BLaER1 treated with 17β-estradiol and CSF1 and Interleukin-3, amounts not matched to agents 10 nM and 100 nM (cell line): ENCODE measurements at regions not wholly inside any gene's neighbourhood (a gene's known extent, or its start where the extent isn't known, plus 50 kb on each side); places are given as distances from the start of the nearest gene placed in this dataset.

Source experiments
- H3K27ac ChIP-seq, 11 experiments: shearing (Covaris generic); formaldehyde crosslinking; 2 replicates each; pipeline ENCODE4 v1.8.1; 2022
- H3K27me3 ChIP-seq, 11 experiments: shearing (Covaris generic); formaldehyde crosslinking; 2 replicates each; pipeline ENCODE4 v1.8.1; 2022
- H3K36me3 ChIP-seq, 11 experiments: shearing (Covaris generic); formaldehyde crosslinking; 2 replicates each; pipeline ENCODE4 v1.8.1; 2022
- H3K4me1 ChIP-seq, 10 experiments: shearing (Covaris generic); formaldehyde crosslinking; 2 replicates each; pipeline ENCODE4 v1.8.1; 2022
- H3K4me2 ChIP-seq, 11 experiments: shearing (Covaris generic); formaldehyde crosslinking; 2 replicates each; pipeline ENCODE4 v1.8.1; 2022
- H3K4me3 ChIP-seq, 10 experiments: shearing (Covaris generic); formaldehyde crosslinking; 2 replicates each; pipeline ENCODE4 v1.8.1; 2022
- H3K9ac ChIP-seq, 11 experiments: shearing (Covaris generic); formaldehyde crosslinking; 2 replicates each; pipeline ENCODE4 v1.8.1; 2022
- H3K9me3 ChIP-seq, 11 experiments: shearing (Covaris generic); formaldehyde crosslinking; replicated peaks in 1 of 11; 2 replicates each; pipeline ENCODE4 v1.8.1; 2022
- H4K20me1 ChIP-seq, 11 experiments: shearing (Covaris generic); formaldehyde crosslinking; 2 replicates each; pipeline ENCODE4 v1.8.1; 2022
- Cebpa-rat ChIP-seq, 11 experiments: shearing (Covaris generic); IDR thresholded peaks; 2 replicates each; pipeline ENCODE4 v1.8.1; 2022

GRCh38 chr3:144529566-144529965 lies 557.9 kb downstream of the DIPK2A start:
- Histone ChIP-seq H3K4me2 (no peak overlapping the region), H3K9ac (no peak overlapping the region), H3K4me3 (no peak overlapping the region), H3K9me3 (no peaks in the 10 kb centered on the region), H4K20me1 (no peaks in the 10 kb centered on the region), H3K27me3 (no peaks in the 10 kb centered on the region), H3K27ac (no peak overlapping the region), H3K4me1 (no peaks in the 10 kb centered on the region), H3K36me3 (no peaks in the 10 kb centered on the region)
- no peak for TF ChIP-seq Cebpa-rat (IDR thresholded peaks at IDR 0.05)

GRCh38 chr3:144544871-144545270 lies 573.2 kb downstream of the DIPK2A start:
- no peak overlapping the region for H3K27ac ChIP-seq
- H3K36me3 ChIP-seq = no peaks in the 10 kb centered on the region
- no peak for TF ChIP-seq Cebpa-rat (IDR thresholded peaks at IDR 0.05)
- no peak overlapping the region for H3K9ac ChIP-seq
- H3K9me3 ChIP-seq = peaks cover 0 to 5% (median 0%) of the 10 kb centered on the region in 11 experiments; a peak in 1 of 22 replicates
- no peak overlapping the region for H3K4me3 ChIP-seq
- H3K4me1 ChIP-seq = no peaks in the 10 kb centered on the region
- no peaks in the 10 kb centered on the region for H3K27me3 ChIP-seq
- H4K20me1 ChIP-seq = no peaks in the 10 kb centered on the region
- no peak overlapping the region for H3K4me2 ChIP-seq

- Histone ChIP-seq H3K4me2 (no peak overlapping the region), H3K27me3 (no peaks in the 10 kb centered on the region), H3K4me3 (no peak overlapping the region), H3K4me1 (no peaks in the 10 kb centered on the region), H4K20me1 (no peaks in the 10 kb centered on the region), H3K27ac (no peak overlapping the region), H3K9me3 (no peaks in the 10 kb centered on the region), H3K36me3 (no peaks in the 10 kb centered on the region), H3K9ac (no peak overlapping the region)
- no peak for TF ChIP-seq Cebpa-rat (IDR thresholded peaks at IDR 0.05)
Measured at GRCh38 chr3:144546539-144546938, 574.9 kb downstream of the DIPK2A start.

- Histone ChIP-seq H3K4me2 (no peak overlapping the region), H3K9ac (no peak overlapping the region)
- TF ChIP-seq Cebpa-rat (IDR thresholded peaks at IDR 0.05) = no peak
Measured at GRCh38 chr3:144548346-144548745, 576.7 kb downstream of the DIPK2A start.

GRCh38 chr3:144549166-144549565 lies 577.5 kb downstream of the DIPK2A start:
- H3K4me3 ChIP-seq = no peak overlapping the region
- no peaks in the 10 kb centered on the region for H4K20me1 ChIP-seq
- H3K27ac ChIP-seq = no peak overlapping the region
- TF ChIP-seq Cebpa-rat (IDR thresholded peaks at IDR 0.05) = no peak
- H3K4me2 ChIP-seq = no peak overlapping the region
- H3K27me3 ChIP-seq = no peaks in the 10 kb centered on the region
- no peaks in the 10 kb centered on the region for H3K4me1 ChIP-seq
- no peak overlapping the region for H3K9ac ChIP-seq
- no peaks in the 10 kb centered on the region for H3K9me3 ChIP-seq
- no peaks in the 10 kb centered on the region for H3K36me3 ChIP-seq

More at GRCh38 chr3:144548346-144548745, 576.7 kb downstream of the DIPK2A start:
- H3K4me1 ChIP-seq = no peaks in the 10 kb centered on the region
- no peaks in the 10 kb centered on the region for H4K20me1 ChIP-seq
- H3K4me3 ChIP-seq = no peak overlapping the region
- no peak overlapping the region for H3K27ac ChIP-seq
- no peaks in the 10 kb centered on the region for H3K9me3 ChIP-seq
- H3K36me3 ChIP-seq = no peaks in the 10 kb centered on the region
- H3K27me3 ChIP-seq = no peaks in the 10 kb centered on the region

- Histone ChIP-seq H3K4me3 (no peak overlapping the region), H3K9ac (no peak overlapping the region), H3K27ac (no peak overlapping the region), H4K20me1 (no peaks in the 10 kb centered on the region), H3K9me3 (no peaks in the 10 kb centered on the region), H3K27me3 (no peaks in the 10 kb centered on the region), H3K4me2 (no peak overlapping the region), H3K4me1 (peaks cover 0 to 14% (median 0%) of the 10 kb centered on the region in 10 experiments; a peak in 3 of 20 replicates), H3K36me3 (no peaks in the 10 kb centered on the region)
- TF ChIP-seq Cebpa-rat (IDR thresholded peaks at IDR 0.05) = no peak
Measured at GRCh38 chr3:144552346-144553057, 580.9 kb downstream of the DIPK2A start.

GRCh38 chr3:144553301-144553700 lies 581.7 kb downstream of the DIPK2A start:
- H3K9me3 ChIP-seq = no peaks in the 10 kb centered on the region
- no peak overlapping the region for H3K9ac ChIP-seq
- H3K27me3 ChIP-seq = no peaks in the 10 kb centered on the region
- H3K4me3 ChIP-seq = no peak overlapping the region
- H4K20me1 ChIP-seq = no peaks in the 10 kb centered on the region
- H3K4me1 ChIP-seq = peaks cover 0 to 14% (median 0%) of the 10 kb centered on the region in 10 experiments; a peak in 3 of 20 replicates
- H3K36me3 ChIP-seq = no peaks in the 10 kb centered on the region
- H3K27ac ChIP-seq = no peak overlapping the region
- no peak overlapping the region for H3K4me2 ChIP-seq
- TF ChIP-seq Cebpa-rat (IDR thresholded peaks at IDR 0.05) = no peak

GRCh38 chr3:144554889-144555288 lies 583.3 kb downstream of the DIPK2A start:
- no peak overlapping the region for H3K9ac ChIP-seq
- H3K9me3 ChIP-seq = no peaks in the 10 kb centered on the region
- no peaks in the 10 kb centered on the region for H4K20me1 ChIP-seq
- H3K27ac ChIP-seq = no peak overlapping the region
- no peak overlapping the region for H3K4me2 ChIP-seq
- H3K4me3 ChIP-seq = no peak overlapping the region
- H3K36me3 ChIP-seq = no peaks in the 10 kb centered on the region
- no peak for TF ChIP-seq Cebpa-rat (IDR thresholded peaks at IDR 0.05)
- H3K27me3 ChIP-seq = no peaks in the 10 kb centered on the region
- peaks cover 0 to 14% (median 0%) of the 10 kb centered on the region in 10 experiments; a peak in 3 of 20 replicates for H3K4me1 ChIP-seq

- no peak overlapping the region for H3K4me3 ChIP-seq
- H4K20me1 ChIP-seq = no peaks in the 10 kb centered on the region
- H3K27me3 ChIP-seq = no peaks in the 10 kb centered on the region
- H3K9ac ChIP-seq = no peak overlapping the region
- H3K36me3 ChIP-seq = no peaks in the 10 kb centered on the region
- no peaks in the 10 kb centered on the region for H3K9me3 ChIP-seq
- peak overlapping the region in 3 of 11 experiments; percentile 3 to 36 (median 34); a peak in 3 of 22 replicates for H3K4me2 ChIP-seq
- no peak overlapping the region for H3K27ac ChIP-seq
- TF ChIP-seq Cebpa-rat (IDR thresholded peaks at IDR 0.05) = no peak
- peaks cover 0 to 14% (median 0%) of the 10 kb centered on the region in 10 experiments; a peak in 3 of 20 replicates for H3K4me1 ChIP-seq
Measured at GRCh38 chr3:144556392-144556791, 584.8 kb downstream of the DIPK2A start.

- TF ChIP-seq Cebpa-rat (IDR thresholded peaks at IDR 0.05) = no peak
- H3K36me3 ChIP-seq = no peaks in the 10 kb centered on the region
- no peaks in the 10 kb centered on the region for H3K9me3 ChIP-seq
- H3K27ac ChIP-seq = no peak overlapping the region
- no peak overlapping the region for H3K4me2 ChIP-seq
- no peak overlapping the region for H3K9ac ChIP-seq
- H3K27me3 ChIP-seq = no peaks in the 10 kb centered on the region
- H3K4me1 ChIP-seq = peaks cover 0 to 14% (median 0%) of the 10 kb centered on the region in 10 experiments; a peak in 3 of 20 replicates
- no peak overlapping the region for H3K4me3 ChIP-seq
- H4K20me1 ChIP-seq = no peaks in the 10 kb centered on the region
Measured at GRCh38 chr3:144557515-144557914, 585.9 kb downstream of the DIPK2A start.
